Thyroid gland (tissue), 4 donors: ENCODE measurements at regions not wholly inside any gene's neighbourhood (a gene's known extent, or its start where the extent isn't known, plus 50 kb on each side); places are given as distances from the start of the nearest gene placed in this dataset.
"Not testable (repeated sequence)": the region's sequence is repeated elsewhere in the genome, so short reads cannot be mapped to it uniquely, and the experiment has no call there.

Experiments
- DNase-seq, 2 donors: peaks; one replicate each; pipeline ENCODE4 v3.0.0-alpha.2; 2019
- H3K27ac ChIP-seq, 3 donors: fragments of 200-600 bp; sonication (generic); 1 replicate in 2 of 3; 2 replicates in 1 of 3; pipeline ENCODE4 v1.5.1; 2016 to 2019; ENCODE audit warnings: mild to moderate bottlenecking in 1 of 3, moderate library complexity in 1 of 3
- H3K27me3 ChIP-seq: fragments of 200-600 bp; sonication (generic); one replicate; pipeline ENCODE4 v1.5.1; 2019
- H3K36me3 ChIP-seq, 2 donors: fragments of 200-600 bp; sonication (generic); one replicate each; pipeline ENCODE4 v1.5.1; 2016 to 2019
- H3K4me1 ChIP-seq, 2 donors: fragments of 200-600 bp; sonication (generic); one replicate each; pipeline ENCODE4 v1.5.1; 2017 to 2019
- H3K4me3 ChIP-seq, 3 donors: fragments of 200-600 bp; sonication (generic); replicated peaks in 1 of 3; 1 replicate in 2 of 3; 2 replicates in 1 of 3; pipeline ENCODE4 v1.5.1; 2016; ENCODE audit warnings: mild to moderate bottlenecking in 1 of 3
- H3K9me3 ChIP-seq: fragments of 200-600 bp; sonication (generic); one replicate; pipeline ENCODE4 v1.5.1; 2017
- POLR2A ChIP-seq, 2 donors: fragments of 450-650 bp; IDR thresholded peaks; one replicate each; pipeline ENCODE4 v1.6.1; 2017; ENCODE audit warnings: antibody characterized with exemption in 2 of 2, mild to moderate bottlenecking in 2 of 2, moderate library complexity in 1 of 2
- WGBS, 2 donors: methylation state at CpG; one replicate each; pipeline ENCODE4 v1.1.5; 2017; 5-methylcytosine and 5-hydroxymethylcytosine counted together
- intact Hi-C: fragments of 100-400 bp; cut with DNase I; formaldehyde crosslinking; loops from one replicate; pipeline ENCODE4 v1.15.1; 2023
- TF ChIP-seq, protein P1 (sequence below), 6 experiments: fragments of 200-600 bp in 3 of 6; fragments of 450-650 bp in 3 of 6; sonication (generic) in 3 of 6; IDR thresholded peaks; one replicate each; pipeline ENCODE4 v1.5.1; 2016 to 2019; ENCODE audit warnings: antibody characterized with exemption in 6 of 6, mild to moderate bottlenecking in 2 of 6, inconsistent platforms in 1 of 6, moderate library complexity in 1 of 6

DNA sequence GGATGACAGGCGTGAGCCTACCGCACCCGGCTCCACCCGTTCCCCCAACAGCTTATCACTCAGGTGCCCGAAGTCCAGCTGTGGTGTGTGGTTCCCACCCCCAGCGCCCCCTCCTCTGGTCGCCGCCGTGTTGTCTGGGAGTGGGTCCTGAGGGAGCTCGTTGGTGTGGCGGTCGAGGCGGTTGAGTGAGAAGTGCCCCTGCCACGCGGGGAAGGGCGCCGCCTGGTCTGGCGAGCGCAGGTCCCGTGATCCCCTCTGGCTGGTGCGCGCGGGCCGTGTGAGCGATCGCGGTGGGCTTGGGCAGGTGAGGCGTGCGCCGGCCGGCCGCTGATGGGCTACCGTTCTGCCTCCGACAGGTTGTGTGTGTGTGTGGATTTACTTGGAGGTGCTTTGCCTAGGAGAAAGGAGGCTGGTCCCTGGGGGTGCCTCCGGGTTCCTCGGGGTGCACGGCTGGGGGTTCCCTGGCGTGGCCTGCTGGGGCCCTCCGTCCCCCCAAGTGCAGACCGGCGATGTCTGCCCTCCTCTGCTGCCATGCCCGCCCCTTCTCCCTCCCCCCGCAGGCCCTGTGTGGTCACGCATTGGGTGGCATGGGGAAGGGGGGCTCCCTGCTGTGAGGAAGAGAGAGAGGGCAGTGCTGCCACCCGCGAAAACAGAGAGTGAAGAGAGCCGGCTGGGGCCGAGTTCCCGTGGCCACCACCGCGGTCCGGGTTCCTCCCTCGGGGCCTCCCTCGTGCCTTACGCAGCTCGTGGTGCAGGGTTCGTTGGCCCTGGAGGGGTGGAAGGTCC lies 336.0 kb upstream of the DEFB115 start:
- Histone ChIP-seq H3K4me1 (no peaks in the 10 kb centered on the region), H3K4me3 (no peak overlapping the region), H3K36me3 (no peaks in the 10 kb centered on the region), H3K9me3 (peaks cover 6% of the 10 kb centered on the region), H3K27ac (no peak overlapping the region), H3K27me3 (no peaks in the 10 kb centered on the region)
- intact Hi-C loops = no loop called here
- DNase-seq = no peak
- TF ChIP-seq, protein P1, sequence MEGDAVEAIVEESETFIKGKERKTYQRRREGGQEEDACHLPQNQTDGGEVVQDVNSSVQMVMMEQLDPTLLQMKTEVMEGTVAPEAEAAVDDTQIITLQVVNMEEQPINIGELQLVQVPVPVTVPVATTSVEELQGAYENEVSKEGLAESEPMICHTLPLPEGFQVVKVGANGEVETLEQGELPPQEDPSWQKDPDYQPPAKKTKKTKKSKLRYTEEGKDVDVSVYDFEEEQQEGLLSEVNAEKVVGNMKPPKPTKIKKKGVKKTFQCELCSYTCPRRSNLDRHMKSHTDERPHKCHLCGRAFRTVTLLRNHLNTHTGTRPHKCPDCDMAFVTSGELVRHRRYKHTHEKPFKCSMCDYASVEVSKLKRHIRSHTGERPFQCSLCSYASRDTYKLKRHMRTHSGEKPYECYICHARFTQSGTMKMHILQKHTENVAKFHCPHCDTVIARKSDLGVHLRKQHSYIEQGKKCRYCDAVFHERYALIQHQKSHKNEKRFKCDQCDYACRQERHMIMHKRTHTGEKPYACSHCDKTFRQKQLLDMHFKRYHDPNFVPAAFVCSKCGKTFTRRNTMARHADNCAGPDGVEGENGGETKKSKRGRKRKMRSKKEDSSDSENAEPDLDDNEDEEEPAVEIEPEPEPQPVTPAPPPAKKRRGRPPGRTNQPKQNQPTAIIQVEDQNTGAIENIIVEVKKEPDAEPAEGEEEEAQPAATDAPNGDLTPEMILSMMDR (IDR thresholded peaks at IDR 0.05) = no peak
- TF ChIP-seq POLR2A (IDR thresholded peaks at IDR 0.05) = no peak
- WGBS, 2 donors = 71 to 80% methylated on average over 25 to 29 of the region's 57 CpGs

DNA sequence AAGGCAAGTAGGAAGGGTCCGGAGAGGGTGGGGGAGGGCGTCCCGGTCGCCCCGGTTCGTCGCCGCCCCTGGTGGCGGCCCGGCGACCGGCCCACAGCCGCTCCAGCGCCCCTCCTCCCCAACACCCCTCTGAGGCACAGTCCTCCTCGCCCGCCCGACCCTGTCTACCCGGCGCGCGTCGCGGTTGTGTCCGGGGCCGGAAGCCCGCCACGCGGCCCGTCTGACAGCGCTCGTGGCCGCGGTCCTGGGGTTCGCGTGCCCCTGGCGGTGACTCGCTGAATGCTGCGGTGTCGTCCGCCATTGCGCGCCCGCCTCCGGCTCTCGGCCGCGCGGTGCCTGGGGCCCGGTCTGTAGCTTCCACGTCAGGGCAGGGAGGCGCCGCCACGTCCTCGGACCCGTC lies 335.3 kb upstream of the DEFB115 start:
- H3K36me3 ChIP-seq = no peaks in the 10 kb centered on the region
- peaks cover 6% of the 10 kb centered on the region for H3K9me3 ChIP-seq
- H3K4me3 ChIP-seq = no peak overlapping the region
- 50 to 53% methylated on average over 41 to 52 of the region's 55 CpGs for WGBS, 2 donors
- TF ChIP-seq, protein P1 (IDR thresholded peaks at IDR 0.05) = no peak
- TF ChIP-seq POLR2A (IDR thresholded peaks at IDR 0.05) = no peak
- no peaks in the 10 kb centered on the region for H3K27me3 ChIP-seq
- no peaks in the 10 kb centered on the region for H3K4me1 ChIP-seq
- intact Hi-C loops = no loop called here
- DNase-seq = no peak
- no peak overlapping the region for H3K27ac ChIP-seq

DNA sequence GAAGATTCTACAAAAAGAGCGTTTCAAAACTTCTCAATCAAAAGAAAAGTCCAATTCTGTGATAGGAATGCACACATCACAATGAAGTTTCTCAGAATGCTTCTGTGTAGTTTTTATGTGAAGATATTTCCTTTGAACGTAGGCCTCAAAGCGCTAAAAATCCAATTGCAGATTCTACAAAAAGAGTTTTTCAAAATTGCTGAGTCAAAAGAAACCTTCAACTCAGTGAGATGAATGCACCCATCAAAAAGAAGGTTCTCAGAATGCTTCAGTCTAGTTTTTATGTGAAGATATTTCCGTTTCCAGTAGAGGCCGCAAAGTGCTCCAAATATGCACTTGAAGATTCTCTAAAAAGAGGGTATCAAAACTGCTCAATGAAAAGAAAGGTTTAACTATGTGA lies 319.7 kb upstream of the DEFB115 start:
- Histone ChIP-seq H3K27ac (no peak overlapping the region), H3K27me3 (no peaks in the 10 kb centered on the region), H3K4me3 (no peak overlapping the region), H3K9me3 (no peaks in the 10 kb centered on the region), H3K36me3 (no peaks in the 10 kb centered on the region), H3K4me1 (no peaks in the 10 kb centered on the region)
- no peak for DNase-seq
- intact Hi-C loops = no loop called here
- WGBS, 2 donors = 63 to 66% methylated on average over 5 of the region's 5 CpGs
- TF ChIP-seq, protein P1 (IDR thresholded peaks at IDR 0.05) = no peak
- TF ChIP-seq POLR2A (IDR thresholded peaks at IDR 0.05) = no peak

DNA sequence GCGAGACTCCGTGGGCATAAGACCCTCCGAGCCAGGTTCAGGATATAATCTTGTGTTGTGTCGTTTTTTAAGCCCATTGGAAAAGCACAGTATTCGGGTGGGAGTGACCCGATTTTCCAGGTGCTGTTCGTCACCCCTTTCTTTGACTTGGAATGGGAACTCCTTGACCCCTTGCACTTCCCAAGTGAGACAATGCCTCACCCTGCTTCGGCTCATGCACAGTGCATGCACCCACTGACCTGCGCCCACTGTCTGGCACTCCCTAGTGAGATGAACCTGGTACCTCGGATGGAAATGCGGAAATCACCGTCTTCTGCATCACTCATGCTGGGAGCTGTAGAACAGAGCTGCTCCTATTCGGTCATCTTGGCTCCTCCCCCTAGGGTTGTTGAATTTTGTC lies 307.7 kb upstream of the DEFB115 start:
- intact Hi-C loops = no loop called here
- peak in 1 of 2 donors; percentile 1 for DNase-seq
- H3K36me3 ChIP-seq = no peaks in the 10 kb centered on the region
- no peak overlapping the region for H3K4me3 ChIP-seq
- no peaks in the 10 kb centered on the region for H3K27me3 ChIP-seq
- no peak overlapping the region for H3K27ac ChIP-seq
- no peak for TF ChIP-seq POLR2A (IDR thresholded peaks at IDR 0.05)
- TF ChIP-seq, protein P1 (IDR thresholded peaks at IDR 0.05) = no peak
- H3K4me1 ChIP-seq = no peaks in the 10 kb centered on the region
- H3K9me3 ChIP-seq = no peaks in the 10 kb centered on the region
- WGBS, 2 donors = 87 to 88% methylated on average over 12 to 13 of the region's 13 CpGs

DNA sequence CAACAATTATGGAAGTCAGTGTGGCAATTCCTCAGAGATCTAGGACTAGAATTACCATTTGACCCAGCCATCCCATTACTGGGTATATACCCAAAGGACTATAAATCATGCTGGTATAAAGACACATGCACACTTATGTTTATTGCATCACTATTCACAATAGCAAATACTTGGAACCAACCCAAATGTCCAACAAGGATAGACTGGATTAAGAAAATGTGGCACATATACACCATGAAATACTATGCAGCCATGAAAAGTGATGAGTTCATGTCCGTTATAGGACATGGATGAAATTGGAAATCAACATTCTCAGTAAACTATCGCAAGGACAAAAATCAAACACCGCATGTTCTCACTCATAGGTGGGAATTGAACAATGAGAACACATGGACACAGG lies 306.4 kb upstream of the DEFB115 start:
- H3K27me3 ChIP-seq, DNase-seq, H3K36me3 ChIP-seq, intact Hi-C loops, H3K4me3 ChIP-seq, H3K9me3 ChIP-seq, H3K27ac ChIP-seq, H3K4me1 ChIP-seq: not testable (repeated sequence)
- 83 to 90% methylated on average over 3 of the region's 3 CpGs for WGBS, 2 donors

DNA sequence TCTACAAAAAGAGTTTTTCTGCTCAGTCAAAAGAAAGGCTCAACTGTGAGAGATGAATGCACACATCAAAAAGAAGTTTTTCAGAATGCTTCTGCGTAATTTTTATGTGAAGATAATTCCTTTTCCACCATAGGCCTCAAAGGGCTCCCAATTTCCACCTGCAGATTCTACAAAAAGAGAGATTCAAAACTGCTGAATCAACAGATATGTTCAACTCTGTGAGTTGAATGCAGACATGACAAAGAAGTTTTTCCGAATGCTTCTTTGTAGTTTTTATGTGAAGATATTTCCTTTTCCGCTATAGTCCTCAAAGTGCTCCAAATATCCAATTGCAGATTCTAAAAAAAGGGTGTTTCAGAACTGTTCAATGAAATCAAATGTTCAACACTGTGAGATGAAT lies 300.8 kb upstream of the DEFB115 start:
- H3K4me1 ChIP-seq, intact Hi-C loops, H3K27me3 ChIP-seq, DNase-seq, H3K36me3 ChIP-seq, H3K9me3 ChIP-seq, H3K4me3 ChIP-seq, H3K27ac ChIP-seq: not testable (repeated sequence)
- 61 to 89% methylated on average over 3 of the region's 3 CpGs for WGBS, 2 donors

DNA sequence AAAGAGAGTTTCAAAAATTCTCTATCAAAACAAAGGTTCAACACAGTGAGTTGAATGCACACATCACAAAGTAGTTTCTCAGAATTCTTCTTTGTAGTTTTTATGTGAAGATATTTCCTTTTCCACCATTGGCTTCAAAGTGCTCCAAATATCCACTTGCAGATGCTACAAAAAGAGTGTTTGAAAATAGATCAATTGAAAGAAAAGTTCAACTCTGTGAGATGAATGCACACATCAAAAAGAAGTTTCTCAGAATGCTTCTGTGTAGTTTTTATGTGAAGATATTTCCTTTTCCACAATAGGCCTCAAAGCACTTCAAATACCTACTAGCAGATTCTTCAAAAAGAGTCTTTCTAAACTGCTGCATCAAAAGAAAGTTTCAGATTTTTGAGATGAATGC lies 298.3 kb upstream of the DEFB115 start:
- H3K27me3 ChIP-seq, H3K4me3 ChIP-seq: not testable (repeated sequence)

More for the DNA sequence above, 298.3 kb upstream of the DEFB115 start:
- intact Hi-C loops, H3K27ac ChIP-seq, H3K9me3 ChIP-seq, H3K36me3 ChIP-seq, H3K4me1 ChIP-seq, DNase-seq: not testable (repeated sequence)
